D721Med (cell line): ENCODE measurements at regions not wholly inside any gene's neighbourhood (a gene's known extent, or its start where the extent isn't known, plus 50 kb on each side); places are given as distances from the start of the nearest gene placed in this dataset.
"Not testable (repeated sequence)": the region's sequence is repeated elsewhere in the genome, so short reads cannot be mapped to it uniquely, and the experiment has no call there.

Experiments used
- DNase-seq: peaks from one replicate; pipeline ENCODE4 v3.0.0; 2011; ENCODE audit warnings: low spot score; ENCODE audit not compliant: insufficient read length
- FAIRE-seq: peaks from 2 replicates; lab custom pipeline; 2011; peaks lifted over from hg19 to GRCh38; lab: Jason Lieb, UNC
- TF ChIP-seq, protein P1 (sequence below): IDR thresholded peaks from 2 replicates; pipeline ENCODE4 v1.5.1; 2012; ENCODE audit warnings: mild to moderate bottlenecking, control low read depth; ENCODE audit not compliant: insufficient read depth; ENCODE audit errors: missing control alignments

DNA sequence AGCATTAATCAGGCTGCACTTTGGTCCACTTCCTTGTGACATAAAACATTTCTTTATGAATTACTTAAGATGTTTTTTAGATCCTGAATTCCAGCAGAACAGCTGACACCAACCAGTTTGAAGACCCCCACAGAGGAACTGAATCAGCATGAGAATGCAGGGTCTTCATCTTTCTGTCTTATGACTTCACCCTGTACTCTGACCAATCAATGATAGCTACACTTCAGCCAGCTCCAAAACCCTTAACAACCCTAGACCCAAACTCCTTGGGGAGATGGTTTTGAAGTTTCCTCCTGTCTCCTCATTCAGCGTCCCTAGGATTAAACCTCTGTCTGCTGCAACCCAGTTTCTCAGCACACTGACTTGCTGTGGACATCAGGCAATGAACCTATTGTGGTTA, 175.0 kb downstream of the CTH start:
- FAIRE-seq: no peak
- TF ChIP-seq, protein P1, sequence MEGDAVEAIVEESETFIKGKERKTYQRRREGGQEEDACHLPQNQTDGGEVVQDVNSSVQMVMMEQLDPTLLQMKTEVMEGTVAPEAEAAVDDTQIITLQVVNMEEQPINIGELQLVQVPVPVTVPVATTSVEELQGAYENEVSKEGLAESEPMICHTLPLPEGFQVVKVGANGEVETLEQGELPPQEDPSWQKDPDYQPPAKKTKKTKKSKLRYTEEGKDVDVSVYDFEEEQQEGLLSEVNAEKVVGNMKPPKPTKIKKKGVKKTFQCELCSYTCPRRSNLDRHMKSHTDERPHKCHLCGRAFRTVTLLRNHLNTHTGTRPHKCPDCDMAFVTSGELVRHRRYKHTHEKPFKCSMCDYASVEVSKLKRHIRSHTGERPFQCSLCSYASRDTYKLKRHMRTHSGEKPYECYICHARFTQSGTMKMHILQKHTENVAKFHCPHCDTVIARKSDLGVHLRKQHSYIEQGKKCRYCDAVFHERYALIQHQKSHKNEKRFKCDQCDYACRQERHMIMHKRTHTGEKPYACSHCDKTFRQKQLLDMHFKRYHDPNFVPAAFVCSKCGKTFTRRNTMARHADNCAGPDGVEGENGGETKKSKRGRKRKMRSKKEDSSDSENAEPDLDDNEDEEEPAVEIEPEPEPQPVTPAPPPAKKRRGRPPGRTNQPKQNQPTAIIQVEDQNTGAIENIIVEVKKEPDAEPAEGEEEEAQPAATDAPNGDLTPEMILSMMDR: no peak

DNA sequence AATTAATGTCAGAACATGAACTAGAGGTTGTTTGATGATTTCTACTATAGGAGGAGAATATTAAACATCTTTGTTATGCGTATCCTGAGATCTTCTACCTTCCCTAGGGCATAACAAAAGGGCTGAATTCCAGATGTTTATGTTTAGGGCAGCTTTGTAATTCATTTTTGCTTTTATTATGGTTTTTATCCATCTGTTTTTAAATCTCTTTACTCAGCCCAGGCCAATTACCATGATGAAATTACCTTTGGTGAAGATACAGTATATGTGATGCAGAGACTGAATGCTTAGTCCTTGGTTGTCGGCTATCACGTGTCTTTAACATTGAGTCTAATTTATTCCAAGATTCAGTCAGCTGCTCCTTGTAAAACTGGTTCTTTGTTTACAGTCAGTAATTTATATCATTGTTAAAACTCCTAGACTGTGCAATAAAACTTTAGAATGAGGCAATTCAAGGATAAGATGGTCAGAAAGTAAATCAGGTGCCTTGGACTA, 176.9 kb downstream of the CTH start:
- DNase-seq (no peak), FAIRE-seq (no peak)
- TF ChIP-seq, protein P1: no peak

More for the DNA sequence above, 175.0 kb downstream of the CTH start:
- DNase-seq: no peak

DNA sequence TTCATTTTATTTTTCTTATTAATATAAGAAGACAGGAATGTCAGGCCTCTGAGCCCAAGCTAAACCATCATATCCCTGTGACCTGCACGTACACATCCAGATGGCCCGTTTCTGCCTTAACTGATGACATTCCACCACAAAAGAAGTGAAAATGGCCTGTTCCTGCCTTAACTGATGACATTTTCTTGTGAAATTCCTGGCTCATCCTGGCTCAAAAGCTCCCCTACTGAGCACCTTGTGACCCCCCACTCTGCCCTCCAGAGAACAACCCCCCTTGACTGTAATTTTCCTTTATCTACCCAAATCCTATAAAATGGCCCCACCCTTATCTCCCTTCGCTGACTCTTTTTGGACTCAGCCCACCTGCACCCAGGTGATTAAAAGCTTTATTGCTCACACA, 182.5 kb downstream of the CTH start:
- not testable (repeated sequence) for FAIRE-seq, DNase-seq

DNA sequence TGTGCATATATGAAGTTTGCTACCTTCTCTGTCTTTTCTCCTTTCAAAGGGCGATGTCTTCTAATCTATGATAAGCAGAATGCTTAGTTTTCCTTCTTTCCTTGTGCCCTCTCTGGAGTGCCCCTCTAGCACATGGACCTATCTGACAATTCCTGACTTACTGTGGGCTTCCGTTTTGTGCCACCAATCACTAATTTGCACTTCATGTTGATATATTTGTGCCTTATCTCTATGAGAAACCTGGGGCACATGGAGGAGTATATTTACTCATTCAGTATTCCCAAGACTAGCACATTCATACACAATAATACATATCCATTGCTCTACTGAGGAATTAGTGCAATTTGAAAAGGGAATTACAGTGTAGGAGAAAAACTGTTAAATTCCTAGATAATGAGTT, 197.7 kb downstream of the CTH start:
- DNase-seq (no peak), FAIRE-seq (no peak)
- TF ChIP-seq, protein P1: no peak

DNA sequence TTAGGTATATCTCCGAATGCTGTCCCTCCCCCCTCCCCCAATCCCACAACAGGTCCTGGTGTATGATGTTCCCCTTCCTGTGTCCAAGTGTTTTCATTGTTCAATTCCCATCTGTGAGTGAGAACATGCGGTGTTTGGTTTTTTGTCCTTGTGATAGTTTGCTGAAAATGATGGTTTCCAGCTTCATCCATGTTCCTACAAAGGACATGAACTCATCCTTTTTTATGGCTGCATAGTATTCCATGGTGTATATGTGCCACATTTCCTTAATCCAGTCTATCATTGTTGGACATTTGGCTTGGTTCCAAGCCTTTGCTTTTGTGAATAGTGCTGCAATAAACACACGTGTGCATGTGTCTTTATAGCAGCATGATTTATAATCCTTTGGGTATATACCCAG, 199.1 kb downstream of the CTH start:
- not testable (repeated sequence) for DNase-seq, FAIRE-seq

DNA sequence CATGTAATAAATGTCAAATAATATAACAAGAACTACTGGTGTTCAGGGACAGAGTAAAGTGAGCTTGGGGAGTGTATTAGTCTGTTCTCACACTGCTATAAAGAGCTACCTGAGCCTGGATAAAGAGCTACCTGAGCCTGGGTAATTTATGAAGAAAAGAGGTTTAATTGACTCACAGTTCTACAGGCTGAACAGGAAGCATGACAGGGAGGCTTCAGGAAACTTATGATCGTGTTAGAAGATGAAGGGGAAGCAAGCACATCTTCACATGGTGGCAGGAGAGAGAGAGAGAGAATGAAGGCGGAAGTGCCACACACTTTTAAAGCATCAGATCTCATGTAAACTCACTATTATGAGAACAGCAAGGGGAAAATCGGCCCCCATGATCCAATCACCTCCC, 205.9 kb downstream of the CTH start:
- FAIRE-seq (no peak), DNase-seq (no peak)
- TF ChIP-seq, protein P1: no peak

DNA sequence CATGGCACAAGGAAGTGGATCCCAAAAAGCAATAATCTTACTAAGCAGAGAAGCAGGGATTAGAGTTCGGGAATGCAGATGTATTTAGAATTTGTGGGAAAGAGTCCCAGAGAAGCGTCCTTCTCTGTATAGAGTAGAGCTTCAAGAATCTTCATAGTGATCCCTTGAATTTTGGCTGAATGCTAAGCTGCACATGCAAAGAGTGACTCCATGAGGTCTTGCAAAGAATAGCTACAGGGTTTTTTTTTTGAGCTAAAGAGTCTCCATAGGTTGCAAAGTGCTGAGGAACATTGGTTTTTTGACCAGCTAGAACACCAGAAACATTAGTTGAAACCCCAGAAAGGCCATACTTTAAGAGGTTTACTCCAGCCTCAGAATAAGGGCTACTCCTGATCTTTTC, 206.7 kb downstream of the CTH start:
- TF ChIP-seq, protein P1: no peak
- FAIRE-seq: no peak
- no peak for DNase-seq

DNA sequence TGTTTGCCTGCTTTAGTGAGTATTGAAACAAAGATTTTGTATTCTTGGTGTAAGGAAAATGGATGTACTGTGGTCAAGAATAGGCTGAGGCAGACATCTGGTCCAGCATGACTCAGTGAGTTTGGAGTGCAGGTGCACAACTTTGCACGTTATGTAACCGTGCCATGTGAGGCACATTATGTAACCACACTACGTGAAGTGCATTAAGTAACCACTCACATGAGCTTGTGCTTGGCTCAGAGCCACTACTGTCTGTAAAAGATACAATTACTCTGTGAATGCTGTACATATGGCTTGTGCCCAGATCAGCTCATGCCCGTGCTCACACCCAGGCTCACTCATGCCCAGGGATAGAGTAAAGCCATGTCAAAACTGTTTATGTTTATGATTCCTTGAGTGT, 216.8 kb downstream of the CTH start:
- TF ChIP-seq, protein P1: no peak
- FAIRE-seq (no peak), DNase-seq (no peak)
